ENCODE measurements at regions not wholly inside any gene's neighbourhood (a gene's known extent, or its start where the extent isn't known, plus 50 kb on each side); places are given as distances from the start of the nearest gene placed in this dataset.
"Not testable (repeated sequence)": the region's sequence is repeated elsewhere in the genome, so short reads cannot be mapped to it uniquely, and the experiment has no call there.

DNA sequence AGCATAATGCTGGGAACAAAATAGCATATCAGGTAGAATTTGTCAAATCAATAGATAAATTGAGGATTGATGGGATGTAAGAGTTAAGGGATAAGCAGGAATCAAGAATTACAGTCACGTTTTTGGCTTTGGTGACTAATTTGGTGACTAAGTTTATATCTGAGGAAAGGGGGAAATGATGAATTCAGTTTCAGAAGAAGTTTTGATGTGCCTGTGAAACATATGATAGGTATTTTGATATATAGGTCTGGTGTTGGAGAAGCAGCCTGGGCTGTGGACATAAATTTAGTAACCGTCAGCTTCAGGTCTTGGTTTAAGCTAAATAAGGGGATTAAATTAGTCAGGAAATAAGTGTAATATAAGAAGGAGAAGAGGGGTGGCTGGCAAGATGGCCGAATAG, 79.0 kb upstream of the EDA2R start:
- H3K36me3 ChIP-seq = no peaks in the 10 kb centered on the region
- H3K4me1 ChIP-seq = no peaks in the 10 kb centered on the region
- H3K27ac ChIP-seq = no peak overlapping the region
- no peaks in the 10 kb centered on the region for H3K27me3 ChIP-seq
- DNase-seq (ENCODE audit: low spot score) = no peak
- H3K9me3 ChIP-seq = peaks cover 0 to 5% of the 10 kb centered on the region in 2 donors
- no peak overlapping the region for H3K4me3 ChIP-seq
- TF ChIP-seq, protein P1, sequence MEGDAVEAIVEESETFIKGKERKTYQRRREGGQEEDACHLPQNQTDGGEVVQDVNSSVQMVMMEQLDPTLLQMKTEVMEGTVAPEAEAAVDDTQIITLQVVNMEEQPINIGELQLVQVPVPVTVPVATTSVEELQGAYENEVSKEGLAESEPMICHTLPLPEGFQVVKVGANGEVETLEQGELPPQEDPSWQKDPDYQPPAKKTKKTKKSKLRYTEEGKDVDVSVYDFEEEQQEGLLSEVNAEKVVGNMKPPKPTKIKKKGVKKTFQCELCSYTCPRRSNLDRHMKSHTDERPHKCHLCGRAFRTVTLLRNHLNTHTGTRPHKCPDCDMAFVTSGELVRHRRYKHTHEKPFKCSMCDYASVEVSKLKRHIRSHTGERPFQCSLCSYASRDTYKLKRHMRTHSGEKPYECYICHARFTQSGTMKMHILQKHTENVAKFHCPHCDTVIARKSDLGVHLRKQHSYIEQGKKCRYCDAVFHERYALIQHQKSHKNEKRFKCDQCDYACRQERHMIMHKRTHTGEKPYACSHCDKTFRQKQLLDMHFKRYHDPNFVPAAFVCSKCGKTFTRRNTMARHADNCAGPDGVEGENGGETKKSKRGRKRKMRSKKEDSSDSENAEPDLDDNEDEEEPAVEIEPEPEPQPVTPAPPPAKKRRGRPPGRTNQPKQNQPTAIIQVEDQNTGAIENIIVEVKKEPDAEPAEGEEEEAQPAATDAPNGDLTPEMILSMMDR (IDR thresholded peaks at IDR 0.05) = no peak

DNA sequence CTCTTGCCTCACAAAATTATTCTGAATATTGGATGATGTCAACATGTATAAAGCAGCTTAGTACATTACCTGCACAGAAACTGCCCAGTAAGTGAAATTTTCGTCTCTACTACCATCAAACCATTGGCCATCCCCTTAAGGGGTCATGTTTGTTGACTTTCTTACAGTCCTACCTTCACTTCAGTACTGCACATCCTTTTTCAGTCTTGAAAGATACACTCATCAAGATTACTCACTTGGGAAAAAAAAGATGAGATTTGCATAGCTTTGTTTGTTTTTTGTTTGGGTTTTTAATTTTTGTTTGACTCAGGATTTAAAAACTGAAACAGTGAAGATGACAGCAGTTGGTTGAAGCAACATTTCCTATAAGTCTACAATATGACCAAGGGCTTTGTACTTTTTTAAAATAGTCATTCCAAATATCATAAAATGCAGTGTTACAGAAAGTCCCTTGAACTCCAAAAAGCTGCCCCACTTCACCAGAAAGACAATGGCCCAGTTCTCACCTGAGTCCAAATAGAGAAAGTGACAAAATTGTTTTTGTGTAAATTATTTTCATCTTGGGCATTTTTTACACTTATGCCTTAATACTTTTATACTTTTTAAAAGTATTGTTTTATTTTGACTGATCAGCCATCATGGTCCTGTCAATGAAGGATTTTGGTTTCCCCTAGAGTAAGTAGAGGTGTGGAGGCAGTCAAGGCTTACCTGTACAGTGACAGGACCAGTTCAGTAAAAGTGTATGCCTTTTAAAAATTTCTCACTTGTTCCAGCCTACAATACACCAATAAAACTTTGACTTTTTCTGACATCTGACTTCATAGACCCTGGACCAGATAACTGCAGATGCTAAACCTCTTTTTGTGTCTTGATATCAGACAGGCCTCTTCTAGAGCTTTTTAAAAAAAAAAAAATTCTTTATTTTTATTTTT, 59.7 kb upstream of the EDA2R start:
- no peaks in the 10 kb centered on the region for H3K27me3 ChIP-seq
- TF ChIP-seq, protein P1 (IDR thresholded peaks at IDR 0.05) = no peak
- DNase-seq (ENCODE audit: low spot score) = no peak
- H3K36me3 ChIP-seq = no peaks in the 10 kb centered on the region
- no peaks in the 10 kb centered on the region for H3K4me1 ChIP-seq
- no peak overlapping the region for H3K27ac ChIP-seq
- no peak overlapping the region for H3K4me3 ChIP-seq
- peaks cover 0 to 8% of the 10 kb centered on the region in 2 donors for H3K9me3 ChIP-seq

DNA sequence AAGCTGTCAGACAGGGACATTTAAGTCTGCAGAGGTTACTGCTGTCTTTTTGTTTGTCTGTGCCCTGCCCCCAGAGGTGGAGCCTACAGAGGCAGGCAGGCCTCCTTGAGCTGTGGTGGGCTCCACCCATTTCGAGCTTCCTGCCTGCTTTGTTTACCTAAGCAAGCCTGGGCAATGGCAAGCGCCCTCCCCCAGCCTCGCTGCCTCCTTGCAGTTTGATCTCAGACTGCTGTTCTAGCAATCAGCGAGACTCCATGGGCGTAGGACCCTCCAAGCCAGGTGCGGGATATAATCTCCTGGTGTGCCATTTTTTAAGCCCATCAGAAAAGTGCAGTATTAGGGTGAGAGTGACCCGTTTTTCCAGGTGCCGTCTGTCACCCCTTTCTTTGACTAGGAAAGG, 53.6 kb upstream of the EDA2R start:
- H3K27me3 ChIP-seq; H3K27ac ChIP-seq; H3K36me3 ChIP-seq; H3K4me3 ChIP-seq; DNase-seq (ENCODE audit: low spot score); H3K4me1 ChIP-seq: not testable (repeated sequence)
- H3K9me3 ChIP-seq = peaks cover 0 to 12% of the 10 kb centered on the region in 2 donors

All from right atrium auricular region (tissue), 2 donors.